PC-3 (cell line): ENCODE measurements at regions not wholly inside any gene's neighbourhood (a gene's known extent, or its start where the extent isn't known, plus 50 kb on each side); places are given as distances from the start of the nearest gene placed in this dataset.

Experiments used
- ATAC-seq: fragments of 200-7000 bp; cut with Tn5 transposase; 2 replicates; pipeline ENCODE4 v1.9.1; 2020; ENCODE audit warnings: mild to moderate bottlenecking, moderate library complexity
- BruUV-seq: library from RNA; stranded (reverse); fragments of 400-500 nt; replicated peaks from 2 replicates; lab custom pipeline; 2021; lab: Mats Ljungman, UMichigan
- CTCF ChIA-PET: fragments of 300-600 bp; sonication (Branson Sonifier 250); formaldehyde crosslinking; loops from one replicate; lab custom pipeline; 2022; ENCODE audit warnings: antibody characterized with exemption; lab: Charles Lee
- POLR2A ChIA-PET: fragments of 300-600 bp; sonication (Branson Sonifier 250); formaldehyde crosslinking; loops from one replicate; lab custom pipeline; 2022; ENCODE audit warnings: antibody characterized with exemption; ENCODE audit not compliant: unreplicated experiment; lab: Charles Lee
- DNase-seq: peaks from one replicate; pipeline ENCODE4 v3.0.0-alpha.2; 2015
- H2AFZ ChIP-seq: fragments of 300-600 bp; sonication (generic); 2 replicates; pipeline ENCODE4 v1.6.0; 2016; ENCODE audit warnings: antibody characterized with exemption, low read length
- H3F3A ChIP-seq: fragments of 300-600 bp; sonication (generic); one replicate; pipeline ENCODE4 v1.6.0; 2017; ENCODE audit warnings: antibody characterized with exemption, low read length, control low read depth, mild to moderate bottlenecking; ENCODE audit not compliant: unreplicated experiment
- H3K27ac ChIP-seq: fragments of 300-600 bp; sonication (generic); 2 replicates; pipeline ENCODE4 v1.5.1; 2016; ENCODE audit warnings: mild to moderate bottlenecking, low read length
- H3K27me3 ChIP-seq: fragments of 300-600 bp; sonication (generic); 2 replicates; pipeline ENCODE4 v1.6.1; 2016; ENCODE audit warnings: low read length, mixed read lengths
- H3K36me3 ChIP-seq: fragments of 300-600 bp; sonication (generic); 2 replicates; pipeline ENCODE4 v1.6.1; 2016; ENCODE audit warnings: low read depth, mixed run types, low read length, mixed read lengths
- H3K4me1 ChIP-seq: fragments of 300-600 bp; sonication (generic); 2 replicates; pipeline ENCODE4 v1.5.1; 2016; ENCODE audit warnings: low read length; ENCODE audit not compliant: insufficient read depth
- H3K4me2 ChIP-seq: fragments of 300-600 bp; sonication (generic); 2 replicates; pipeline ENCODE4 v1.6.0; 2016; ENCODE audit warnings: low read length
- H3K4me3 ChIP-seq: fragments of 300-600 bp; sonication (generic); 2 replicates; pipeline ENCODE4 v1.5.1; 2016; ENCODE audit warnings: mild to moderate bottlenecking, low read length, mixed read lengths
- H3K79me2 ChIP-seq: fragments of 300-600 bp; sonication (generic); 2 replicates; pipeline ENCODE4 v1.6.1; 2017; ENCODE audit warnings: low read length, mixed read lengths
- H3K9ac ChIP-seq: fragments of 300-600 bp; sonication (generic); 2 replicates; pipeline ENCODE4 v1.6.0; 2016; ENCODE audit warnings: mild to moderate bottlenecking, low read length
- H3K9me2 ChIP-seq: fragments of 300-600 bp; sonication (generic); replicated peaks from 2 replicates; pipeline ENCODE4 v1.6.1; 2016; ENCODE audit warnings: mixed run types, low read length, mixed read lengths
- H3K9me3 ChIP-seq: fragments of 300-600 bp; sonication (generic); 2 replicates; pipeline ENCODE4 v1.6.1; 2016; ENCODE audit warnings: low read length, mixed read lengths
- H4K20me1 ChIP-seq: fragments of 300-600 bp; sonication (generic); 2 replicates; pipeline ENCODE4 v1.6.1; 2016; ENCODE audit warnings: low read length, mixed read lengths
- CTCF ChIP-seq: fragments of 300-600 bp; sonication (generic); conservative IDR thresholded peaks from 2 replicates; pipeline ENCODE4 v1.5.1; 2017; ENCODE audit warnings: antibody characterized with exemption, low read depth, mild to moderate bottlenecking, low read length
- EZH2 ChIP-seq: fragments of 300-600 bp; sonication (generic); IDR thresholded peaks from one replicate; pipeline ENCODE4 v1.6.1; 2017; ENCODE audit warnings: antibody characterized with exemption, mild to moderate bottlenecking, low read length; ENCODE audit not compliant: unreplicated experiment
- EZH2phosphoT487 ChIP-seq: fragments of 300-600 bp; sonication (generic); IDR thresholded peaks from 2 replicates; pipeline ENCODE4 v1.6.1; 2018; ENCODE audit warnings: mild to moderate bottlenecking, antibody characterized with exemption, low read length, borderline replicate concordance
- intact Hi-C: fragments of 100-400 bp; cut with micrococcal nuclease; formaldehyde crosslinking; loops from 2 replicates; pipeline ENCODE4 v1.9.0; 2023

DNA sequence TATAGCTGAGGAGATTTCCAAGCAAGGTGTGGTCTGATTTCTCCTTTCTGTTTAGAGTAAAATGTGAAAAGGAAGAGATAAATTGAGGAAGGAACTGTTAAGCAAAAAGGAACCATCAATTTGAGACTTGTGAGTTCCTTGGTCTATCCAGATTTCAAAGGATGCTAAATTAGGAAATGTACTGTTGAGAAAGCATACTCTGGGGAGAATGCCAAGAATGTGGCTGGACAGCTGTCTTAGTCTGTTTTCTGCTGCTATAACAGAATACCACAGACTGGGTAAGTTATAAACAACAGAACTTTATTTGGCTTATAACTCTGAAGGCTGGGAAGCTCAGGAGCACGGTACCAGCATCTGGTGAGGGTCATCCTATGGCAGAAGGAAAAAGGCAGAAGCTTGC lies 1097.2 kb downstream of the TDRD15 start:
- Histone ChIP-seq H3K9ac (no peak overlapping the region), H3K27me3 (no peaks in the 10 kb centered on the region), H3K4me3 (no peak overlapping the region), H3K9me2 (no peaks in the 10 kb centered on the region), H3F3A (no peaks in the 10 kb centered on the region), H2AFZ (no peak overlapping the region), H3K9me3 (peaks cover 14% of the 10 kb centered on the region; the same call in 1 of the 2 replicates), H3K36me3 (no peaks in the 10 kb centered on the region), H3K4me1 (no peaks in the 10 kb centered on the region), H4K20me1 (no peaks in the 10 kb centered on the region), H3K4me2 (no peak overlapping the region), H3K79me2 (no peaks in the 10 kb centered on the region), H3K27ac (no peak overlapping the region)
- ATAC-seq (no peak), DNase-seq (no peak)
- no TSS peak for BruUV-seq
- intact Hi-C loops: no loop called here
- ChIA-PET CTCF (no interaction called here), POLR2A (no interaction called here)
- no peak for TF ChIP-seq EZH2phosphoT487
- TF ChIP-seq CTCF: no peak
- no peak for TF ChIP-seq EZH2

DNA sequence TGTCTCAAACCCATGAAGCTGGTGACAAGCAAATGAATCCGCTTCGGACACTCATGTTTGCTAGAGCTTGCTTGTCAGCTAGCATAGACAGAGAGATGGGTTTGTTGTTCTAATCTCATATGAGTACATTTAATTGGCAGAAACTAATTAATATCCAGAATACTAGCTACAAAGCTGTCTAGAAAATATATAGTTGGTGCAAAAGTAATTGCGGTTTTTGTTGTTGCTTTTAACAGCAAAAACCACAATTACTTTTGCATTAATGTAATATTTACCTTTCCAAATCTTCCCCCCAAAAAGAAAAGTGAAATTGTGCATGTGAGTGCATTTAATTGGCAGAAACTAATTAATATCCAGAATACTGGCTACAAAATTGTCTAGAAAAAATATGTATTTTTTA lies 1115.2 kb downstream of the TDRD15 start:
- TF ChIP-seq EZH2: no peak
- no peak for TF ChIP-seq CTCF
- TF ChIP-seq EZH2phosphoT487: no peak
- no TSS peak for BruUV-seq
- Histone ChIP-seq H3K4me2 (no peak overlapping the region), H3K4me1 (no peaks in the 10 kb centered on the region), H3K27ac (no peak overlapping the region), H3K79me2 (no peaks in the 10 kb centered on the region), H3K9ac (no peak overlapping the region), H4K20me1 (no peaks in the 10 kb centered on the region), H3K27me3 (no peaks in the 10 kb centered on the region), H3K4me3 (no peak overlapping the region), H3K9me2 (no peaks in the 10 kb centered on the region), H3K36me3 (no peaks in the 10 kb centered on the region), H2AFZ (no peak overlapping the region), H3K9me3 (0 out of 2 replicates have a peak, but pooled peaks cover 4% of the 10 kb centered on the region), H3F3A (no peaks in the 10 kb centered on the region)
- DNase-seq (no peak), ATAC-seq (no peak)
- ChIA-PET POLR2A (no interaction called here), CTCF (no interaction called here)
- intact Hi-C loops: no loop called here

GRCh38 chr2:22247466-22247865 lies 1123.7 kb downstream of the TDRD15 start:
- intact Hi-C loops: no loop called here
- ATAC-seq: no peak

More at GRCh38 chr2:22247466-22247865, 1123.7 kb downstream of the TDRD15 start:
- no peak for DNase-seq
- Histone ChIP-seq H3K9me3 (no peaks in the 10 kb centered on the region; the same call in 1 of the 2 replicates), H3F3A (no peaks in the 10 kb centered on the region), H3K27ac (no peak overlapping the region), H3K4me1 (no peaks in the 10 kb centered on the region), H3K4me2 (no peak overlapping the region), H3K79me2 (no peaks in the 10 kb centered on the region), H4K20me1 (no peaks in the 10 kb centered on the region), H3K9me2 (no peaks in the 10 kb centered on the region), H3K27me3 (no peaks in the 10 kb centered on the region), H2AFZ (no peak overlapping the region), H3K4me3 (no peak overlapping the region), H3K9ac (no peak overlapping the region), H3K36me3 (no peaks in the 10 kb centered on the region)
- CTCF ChIA-PET: no interaction called here
- BruUV-seq: no TSS peak
- POLR2A ChIA-PET: no interaction called here
- no peak for TF ChIP-seq EZH2phosphoT487
- TF ChIP-seq EZH2: no peak
- TF ChIP-seq CTCF: no peak
